ENCODE measurements at regions not wholly inside any gene's neighbourhood (a gene's known extent, or its start where the extent isn't known, plus 50 kb on each side); places are given as distances from the start of the nearest gene placed in this dataset.
"Not testable (repeated sequence)": the region's sequence is repeated elsewhere in the genome, so short reads cannot be mapped to it uniquely, and the experiment has no call there.

- no peak for FAIRE-seq
Observed at GRCh38 chr3:177610262-177610661, 413.0 kb upstream of the TBL1XR1 start.

GRCh38 chr3:177610686-177611633, 413.7 kb upstream of the TBL1XR1 start:
- no peak for FAIRE-seq

GRCh38 chr3:177611752-177612334, 414.6 kb upstream of the TBL1XR1 start:
- FAIRE-seq, result no peak

- FAIRE-seq, result no peak
Observed at GRCh38 chr3:177613901-177614300, 416.6 kb upstream of the TBL1XR1 start.

- no peak for FAIRE-seq
Observed at GRCh38 chr3:177615015-177615414, 417.7 kb upstream of the TBL1XR1 start.

- FAIRE-seq, result no peak
Observed at GRCh38 chr3:177618873-177619733, 421.8 kb upstream of the TBL1XR1 start.

GRCh38 chr3:177620073-177620472, 422.8 kb upstream of the TBL1XR1 start:
- no peak for FAIRE-seq

GRCh38 chr3:177622520-177622919, 425.2 kb upstream of the TBL1XR1 start:
- FAIRE-seq, result no peak

GRCh38 chr3:177622982-177623617, 425.8 kb upstream of the TBL1XR1 start:
- FAIRE-seq, result no peak

- FAIRE-seq, result no peak
Observed at GRCh38 chr3:177624528-177625495, 427.5 kb upstream of the TBL1XR1 start.

GRCh38 chr3:177626045-177626444, 428.8 kb upstream of the TBL1XR1 start:
- no peak for FAIRE-seq

GRCh38 chr3:177628095-177628719, 430.9 kb upstream of the TBL1XR1 start:
- not testable (repeated sequence) for FAIRE-seq

- no peak for FAIRE-seq
Observed at GRCh38 chr3:177629276-177629675, 432.0 kb upstream of the TBL1XR1 start.

GRCh38 chr3:177633671-177634207, 436.5 kb upstream of the TBL1XR1 start:
- FAIRE-seq, result no peak

- not testable (repeated sequence) for FAIRE-seq
Observed at GRCh38 chr3:177635601-177636106, 438.4 kb upstream of the TBL1XR1 start.

GRCh38 chr3:177640319-177640965, 443.2 kb upstream of the TBL1XR1 start:
- FAIRE-seq, result no peak

- FAIRE-seq, result no peak
Observed at GRCh38 chr3:177641206-177641605, 443.9 kb upstream of the TBL1XR1 start.

GRCh38 chr3:177642042-177642803, 444.9 kb upstream of the TBL1XR1 start:
- no peak for FAIRE-seq

GRCh38 chr3:177642804-177643125, 445.5 kb upstream of the TBL1XR1 start:
- no peak for FAIRE-seq
